ENCODE measurements at regions not wholly inside any gene's neighbourhood (a gene's known extent, or its start where the extent isn't known, plus 50 kb on each side); places are given as distances from the start of the nearest gene placed in this dataset.

DNA sequence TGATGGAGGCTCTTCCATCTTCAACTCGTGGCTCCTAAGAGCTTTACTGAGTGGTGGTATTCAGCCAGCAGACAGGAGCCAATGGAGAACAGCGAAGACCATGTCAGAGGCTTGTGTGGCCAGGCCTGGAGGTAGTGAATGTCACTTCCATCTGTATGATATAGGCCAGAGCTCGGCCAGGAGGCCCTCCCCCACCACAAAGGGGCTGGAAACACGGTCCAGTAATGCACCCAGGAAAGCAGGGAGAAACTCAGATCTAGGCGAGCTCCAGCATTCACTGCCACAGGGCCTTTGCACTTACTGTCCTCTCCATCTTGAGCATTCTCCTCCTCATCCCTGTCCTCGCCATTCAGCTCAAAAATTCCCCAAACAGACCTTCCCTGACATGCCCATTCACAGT lies 555.3 kb upstream of the C16orf82 start:
- Histone ChIP-seq H3K4me2 (ENCODE audit: low read length) (no peak overlapping the region), H3K9me2 (ENCODE audit: insufficient read depth, low read length) (no peaks in the 10 kb centered on the region), H3K9me3 (ENCODE audit: low read length) (no peaks in the 10 kb centered on the region), H2AFZ (ENCODE audit: low read length) (no peak overlapping the region), H3K79me2 (ENCODE audit: insufficient read depth, low read depth, low read length) (no peaks in the 10 kb centered on the region), H3K4me1 (ENCODE audit: insufficient read depth, low read length, poor library complexity, severe bottlenecking) (no peaks in the 10 kb centered on the region), H3K4me3 (ENCODE audit: low read depth, low read length, poor library complexity, severe bottlenecking) (no peak overlapping the region), H3K27ac (ENCODE audit: low read depth, low read length, poor library complexity, severe bottlenecking) (no peak overlapping the region), H4K20me1 (ENCODE audit: insufficient read depth, low read length) (no peaks in the 10 kb centered on the region), H3K36me3 (ENCODE audit: insufficient read depth, low read length) (no peaks in the 10 kb centered on the region)
- CTCF ChIA-PET (ENCODE audit: unreplicated experiment), result no interaction called here
- intact Hi-C loops (cut with micrococcal nuclease; ENCODE audit: unreplicated experiment), result no loop called here
- no peak for TF ChIP-seq EZH2phosphoT487 (IDR thresholded peaks at IDR 0.05; ENCODE audit: borderline replicate concordance, low read depth, low read length)
- TF ChIP-seq, protein P1, sequence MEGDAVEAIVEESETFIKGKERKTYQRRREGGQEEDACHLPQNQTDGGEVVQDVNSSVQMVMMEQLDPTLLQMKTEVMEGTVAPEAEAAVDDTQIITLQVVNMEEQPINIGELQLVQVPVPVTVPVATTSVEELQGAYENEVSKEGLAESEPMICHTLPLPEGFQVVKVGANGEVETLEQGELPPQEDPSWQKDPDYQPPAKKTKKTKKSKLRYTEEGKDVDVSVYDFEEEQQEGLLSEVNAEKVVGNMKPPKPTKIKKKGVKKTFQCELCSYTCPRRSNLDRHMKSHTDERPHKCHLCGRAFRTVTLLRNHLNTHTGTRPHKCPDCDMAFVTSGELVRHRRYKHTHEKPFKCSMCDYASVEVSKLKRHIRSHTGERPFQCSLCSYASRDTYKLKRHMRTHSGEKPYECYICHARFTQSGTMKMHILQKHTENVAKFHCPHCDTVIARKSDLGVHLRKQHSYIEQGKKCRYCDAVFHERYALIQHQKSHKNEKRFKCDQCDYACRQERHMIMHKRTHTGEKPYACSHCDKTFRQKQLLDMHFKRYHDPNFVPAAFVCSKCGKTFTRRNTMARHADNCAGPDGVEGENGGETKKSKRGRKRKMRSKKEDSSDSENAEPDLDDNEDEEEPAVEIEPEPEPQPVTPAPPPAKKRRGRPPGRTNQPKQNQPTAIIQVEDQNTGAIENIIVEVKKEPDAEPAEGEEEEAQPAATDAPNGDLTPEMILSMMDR (conservative IDR thresholded peaks at IDR 0.05; ENCODE audit: low read length), result no peak
- no peak for DNase-seq (ENCODE audit: low spot score)
- no TSS peak for BruUV-seq (replicated peaks)
- POLR2A ChIA-PET, result no interaction called here

DNA sequence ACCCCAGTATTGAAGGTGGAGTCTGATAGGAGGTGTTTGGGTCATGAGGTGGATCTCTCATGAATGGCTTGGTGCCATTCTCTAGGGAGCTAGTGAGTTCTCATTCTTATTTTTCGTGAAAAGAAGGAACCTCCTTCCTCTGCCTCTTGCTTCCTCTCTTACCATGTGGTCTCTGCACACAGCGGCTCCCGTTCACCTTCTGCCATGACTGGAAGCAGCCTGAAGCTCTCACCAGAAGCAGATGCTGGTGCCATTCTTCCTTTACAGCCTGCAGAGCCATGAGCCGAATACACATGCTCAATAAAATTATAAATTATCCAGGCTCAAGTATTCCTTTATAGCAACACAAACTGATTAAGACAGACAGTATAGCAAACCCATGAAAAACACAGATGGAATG lies 545.1 kb upstream of the C16orf82 start:
- Histone ChIP-seq H4K20me1 (ENCODE audit: insufficient read depth, low read length) (no peaks in the 10 kb centered on the region), H3K79me2 (ENCODE audit: insufficient read depth, low read depth, low read length) (no peaks in the 10 kb centered on the region), H3K9me2 (ENCODE audit: insufficient read depth, low read length) (no peaks in the 10 kb centered on the region), H3K4me1 (ENCODE audit: insufficient read depth, low read length, poor library complexity, severe bottlenecking) (no peaks in the 10 kb centered on the region), H3K4me3 (ENCODE audit: low read depth, low read length, poor library complexity, severe bottlenecking) (no peak overlapping the region), H3K9me3 (ENCODE audit: low read length) (no peaks in the 10 kb centered on the region), H2AFZ (ENCODE audit: low read length) (no peak overlapping the region), H3K27ac (ENCODE audit: low read depth, low read length, poor library complexity, severe bottlenecking) (no peak overlapping the region), H3K4me2 (ENCODE audit: low read length) (no peak overlapping the region), H3K36me3 (ENCODE audit: insufficient read depth, low read length) (no peaks in the 10 kb centered on the region)
- no TSS peak for BruUV-seq (replicated peaks)
- POLR2A ChIA-PET, result no interaction called here
- TF ChIP-seq EZH2phosphoT487 (IDR thresholded peaks at IDR 0.05; ENCODE audit: borderline replicate concordance, low read depth, low read length), result no peak
- TF ChIP-seq, protein P1 (conservative IDR thresholded peaks at IDR 0.05; ENCODE audit: low read length), result no peak
- intact Hi-C loops (cut with micrococcal nuclease; ENCODE audit: unreplicated experiment), result no loop called here
- no peak for DNase-seq (ENCODE audit: low spot score)
- CTCF ChIA-PET (ENCODE audit: unreplicated experiment), result no interaction called here

DNA sequence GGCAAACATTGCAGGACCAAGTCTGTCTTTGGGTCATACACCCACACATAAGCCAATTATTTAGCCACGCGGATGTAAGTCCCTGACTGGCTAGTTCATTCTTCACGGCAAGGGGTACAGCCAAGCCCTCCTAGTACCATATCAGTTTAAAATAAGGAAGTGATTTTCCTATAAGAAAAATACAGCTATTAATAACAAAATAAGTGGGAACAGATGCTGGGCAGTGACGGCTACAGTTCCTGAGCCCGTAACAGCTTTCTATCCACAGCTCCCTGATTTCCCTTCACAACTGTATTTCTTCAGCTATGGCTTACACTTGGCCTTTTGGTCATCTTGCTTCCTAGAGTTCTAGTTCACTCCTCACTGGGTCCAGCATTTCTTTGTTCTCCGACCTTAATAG lies 542.4 kb upstream of the C16orf82 start:
- POLR2A ChIA-PET, result no interaction called here
- Histone ChIP-seq H3K9me3 (ENCODE audit: low read length) (no peaks in the 10 kb centered on the region), H3K36me3 (ENCODE audit: insufficient read depth, low read length) (no peaks in the 10 kb centered on the region), H3K4me3 (ENCODE audit: low read depth, low read length, poor library complexity, severe bottlenecking) (no peak overlapping the region), H4K20me1 (ENCODE audit: insufficient read depth, low read length) (no peaks in the 10 kb centered on the region), H3K9me2 (ENCODE audit: insufficient read depth, low read length) (no peaks in the 10 kb centered on the region), H3K79me2 (ENCODE audit: insufficient read depth, low read depth, low read length) (no peaks in the 10 kb centered on the region), H3K4me2 (ENCODE audit: low read length) (no peak overlapping the region), H3K27ac (ENCODE audit: low read depth, low read length, poor library complexity, severe bottlenecking) (no peak overlapping the region), H2AFZ (ENCODE audit: low read length) (no peak overlapping the region), H3K4me1 (ENCODE audit: insufficient read depth, low read length, poor library complexity, severe bottlenecking) (no peaks in the 10 kb centered on the region)
- DNase-seq (ENCODE audit: low spot score), result no peak
- intact Hi-C loops (cut with micrococcal nuclease; ENCODE audit: unreplicated experiment), result no loop called here
- CTCF ChIA-PET (ENCODE audit: unreplicated experiment), result no interaction called here
- no peak for TF ChIP-seq EZH2phosphoT487 (IDR thresholded peaks at IDR 0.05; ENCODE audit: borderline replicate concordance, low read depth, low read length)
- TF ChIP-seq, protein P1 (conservative IDR thresholded peaks at IDR 0.05; ENCODE audit: low read length), result no peak
- no TSS peak for BruUV-seq (replicated peaks)
